GM19025 (cell line): ENCODE measurements at regions not wholly inside any gene's neighbourhood (a gene's known extent, or its start where the extent isn't known, plus 50 kb on each side); places are given as distances from the start of the nearest gene placed in this dataset.
"Not testable (repeated sequence)": the region's sequence is repeated elsewhere in the genome, so short reads cannot be mapped to it uniquely, and the experiment has no call there.

Experiments
- ATAC-seq: cut with Tn5 transposase; IDR thresholded peaks from one replicate; pipeline ENCODE4 v1.9.1; 2021; ENCODE audit warnings: mild to moderate bottlenecking, low read depth, moderate library complexity; ENCODE audit not compliant: unreplicated experiment

- ATAC-seq: not testable (repeated sequence)
Measured at GRCh38 chr5:17755406-17755805, 121.1 kb downstream of the TAF11L14 start.

DNA sequence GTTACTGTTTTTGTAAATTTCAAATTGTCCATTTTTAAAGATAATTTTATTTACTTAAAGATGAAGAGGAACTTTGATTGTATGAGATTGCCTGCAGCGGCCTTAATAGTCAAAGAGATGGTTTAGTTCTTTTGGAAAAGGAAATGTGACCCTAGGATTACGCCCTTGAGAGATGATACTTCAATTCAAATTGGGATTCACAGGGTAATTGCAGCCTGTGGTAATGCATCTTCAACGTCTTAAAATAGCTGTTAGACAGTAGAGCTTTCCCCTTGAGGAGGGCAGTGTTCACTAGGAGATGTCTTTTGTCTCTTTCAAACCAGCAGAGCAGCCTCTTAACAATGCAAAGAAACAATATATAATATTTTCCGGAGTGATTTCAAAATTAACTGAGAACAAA lies 127.1 kb downstream of the TAF11L14 start:
- ATAC-seq: no peak

- ATAC-seq: no peak
Measured at GRCh38 chr5:17763301-17763700, 129.0 kb downstream of the TAF11L14 start.

- no peak for ATAC-seq
Measured at GRCh38 chr5:17766031-17766430, 131.8 kb downstream of the TAF11L14 start.

DNA sequence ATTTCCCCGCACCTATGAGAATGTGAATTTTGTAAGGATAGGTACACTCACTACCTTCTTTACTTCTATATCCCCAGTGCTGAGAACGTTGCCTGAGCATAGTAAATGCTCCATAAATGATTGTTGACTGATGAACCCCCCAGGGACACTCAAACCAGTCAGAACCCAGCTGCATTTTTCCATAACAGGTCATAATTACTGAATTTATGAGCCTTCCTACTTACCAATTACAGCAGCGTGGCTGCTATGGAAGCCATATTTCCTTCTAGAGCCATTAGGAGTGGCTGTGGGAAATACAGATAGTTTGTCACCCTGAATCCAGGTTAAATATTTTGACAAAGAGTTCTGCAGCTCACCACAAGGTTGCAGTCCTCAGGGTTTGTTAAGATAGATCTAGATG lies 135.0 kb downstream of the TAF11L14 start:
- ATAC-seq: no peak

DNA sequence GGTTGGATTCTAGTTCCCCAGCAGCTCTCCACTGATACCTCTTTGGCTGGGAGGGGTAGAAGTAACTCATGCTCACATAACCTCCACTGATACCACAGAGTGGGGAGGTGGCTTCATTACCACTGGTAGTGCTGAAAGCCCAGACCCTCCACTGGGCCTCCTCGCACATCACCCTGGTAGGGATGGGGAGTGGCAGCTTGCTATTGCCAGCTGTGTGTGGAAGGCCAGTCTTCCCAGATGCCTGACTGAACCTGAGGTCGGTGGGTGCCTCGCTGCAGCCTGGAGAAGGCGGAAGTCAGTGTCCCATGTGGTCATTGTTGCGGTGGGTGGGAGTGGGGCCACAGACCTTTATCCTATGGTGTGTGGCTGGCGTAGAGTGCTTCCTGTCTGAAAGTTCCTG lies 138.0 kb downstream of the TAF11L14 start:
- ATAC-seq: no peak

DNA sequence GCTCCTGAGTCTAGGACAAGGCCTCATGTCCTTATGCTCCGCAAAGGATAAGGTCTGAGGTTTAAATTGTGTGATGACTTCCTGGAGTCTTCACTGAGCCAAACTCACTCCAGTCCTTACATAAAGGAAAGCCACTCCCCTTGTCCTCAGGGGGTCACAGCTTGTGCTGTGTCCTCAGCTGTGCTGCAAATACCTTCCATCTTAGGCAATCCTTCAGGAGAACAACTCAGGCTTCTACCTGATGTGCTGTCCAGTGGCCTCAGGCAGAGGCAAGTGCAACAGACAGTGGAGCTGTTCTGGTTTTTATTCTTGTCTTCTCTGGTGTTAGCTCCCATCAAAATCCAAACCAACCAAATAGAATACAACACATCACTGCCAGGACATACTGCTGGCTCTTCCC lies 151.5 kb downstream of the TAF11L14 start:
- ATAC-seq: no peak

DNA sequence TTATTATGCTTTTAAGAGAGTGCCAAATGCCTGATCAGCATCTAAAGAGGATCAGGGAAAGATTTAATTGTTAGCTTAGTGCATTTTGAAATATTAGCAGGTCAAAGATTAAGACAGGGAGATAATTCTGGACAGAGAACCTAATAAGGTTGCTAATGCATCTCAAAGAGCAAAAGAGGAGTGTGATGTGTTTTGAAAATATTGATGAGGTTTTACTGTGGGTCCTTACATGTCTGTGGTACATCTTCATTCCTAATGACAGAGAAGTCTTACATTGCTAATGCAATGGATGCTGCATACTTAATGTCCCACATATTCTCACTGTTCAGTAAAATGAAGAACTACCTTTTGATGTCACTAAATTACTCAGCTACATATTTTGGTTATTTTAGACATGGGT lies 154.1 kb downstream of the TAF11L14 start:
- ATAC-seq: no peak

DNA sequence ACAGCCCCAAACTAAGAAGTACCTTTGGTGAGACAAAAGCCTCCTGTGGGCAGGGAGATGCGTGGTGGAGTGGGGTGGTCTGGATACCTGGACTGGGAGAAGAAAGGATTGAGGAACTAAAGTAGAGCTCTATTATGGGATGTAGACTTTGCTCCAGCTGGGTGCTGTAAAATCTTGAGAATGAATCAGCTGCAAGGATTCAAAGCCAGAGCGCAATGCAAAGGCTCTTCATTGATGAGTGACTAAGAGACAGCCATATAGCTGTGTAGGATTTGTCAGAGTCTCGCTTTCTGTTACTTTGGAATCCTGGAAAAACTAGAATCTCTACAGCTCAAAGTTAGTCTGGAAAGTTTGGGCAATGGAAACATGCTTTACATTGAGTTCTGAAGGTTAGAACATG lies 159.9 kb downstream of the TAF11L14 start:
- no peak for ATAC-seq

- ATAC-seq: no peak
Measured at GRCh38 chr5:17794815-17795214, 160.6 kb downstream of the TAF11L14 start.

GRCh38 chr5:17796142-17796541 lies 161.9 kb downstream of the TAF11L14 start:
- no peak for ATAC-seq

GRCh38 chr5:17796757-17797396 lies 162.6 kb downstream of the TAF11L14 start:
- no peak for ATAC-seq

DNA sequence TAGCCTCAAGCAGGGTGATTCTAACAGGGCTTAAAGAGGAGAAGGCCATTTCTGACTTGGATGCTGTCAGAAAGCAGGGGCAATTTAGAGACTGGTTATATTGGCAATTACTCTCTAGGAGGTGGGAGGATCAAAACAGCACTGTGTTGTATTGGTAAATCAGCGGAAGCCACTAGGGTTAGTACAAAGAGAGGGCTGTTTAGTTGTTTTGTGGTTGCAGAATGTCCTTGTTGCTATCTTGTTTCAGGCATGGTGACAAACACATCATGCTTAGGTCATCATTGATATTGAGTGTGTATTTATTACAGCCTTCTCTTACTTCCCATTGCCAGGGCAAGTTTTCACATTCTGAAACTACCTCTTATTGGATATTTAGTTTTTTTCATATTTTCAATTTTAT lies 165.3 kb downstream of the TAF11L14 start:
- ATAC-seq: no peak

DNA sequence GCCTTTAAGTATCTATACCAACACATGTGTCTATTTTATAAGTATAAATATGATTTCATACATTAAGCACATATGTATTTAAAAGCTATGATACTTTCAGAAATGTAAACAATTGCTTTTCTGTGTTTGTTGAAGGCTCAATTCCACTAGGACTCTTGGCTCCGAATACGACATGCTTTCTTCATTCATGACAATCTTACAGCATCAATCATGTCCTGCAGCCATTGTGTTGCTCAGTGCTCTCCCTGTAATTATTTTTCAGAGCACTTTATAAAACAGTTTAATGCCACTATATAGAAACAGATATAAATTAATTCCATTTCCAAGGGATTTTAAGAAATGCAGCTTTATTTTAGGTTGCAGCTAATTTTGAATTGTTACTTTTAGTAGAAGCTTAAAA lies 167.3 kb downstream of the TAF11L14 start:
- no peak for ATAC-seq

DNA sequence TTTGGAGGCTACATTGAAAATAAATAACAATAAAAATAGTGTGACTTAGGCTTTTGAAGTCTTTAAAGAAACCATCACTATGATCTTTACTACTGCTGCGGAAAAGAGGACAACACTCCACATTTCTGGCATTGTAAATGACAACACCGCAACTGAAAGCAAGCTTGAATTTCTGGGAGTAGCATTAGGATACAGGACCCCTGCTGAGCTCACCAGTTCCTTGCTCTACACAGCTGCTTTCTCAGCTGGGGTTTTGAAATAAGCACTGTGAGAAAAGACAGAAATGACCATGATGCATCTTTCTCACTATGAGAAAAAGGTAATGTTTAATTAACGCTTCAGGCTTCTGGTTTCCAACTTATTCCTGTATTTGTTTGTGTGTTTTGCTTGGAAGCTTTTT lies 168.0 kb downstream of the TAF11L14 start:
- ATAC-seq: no peak

DNA sequence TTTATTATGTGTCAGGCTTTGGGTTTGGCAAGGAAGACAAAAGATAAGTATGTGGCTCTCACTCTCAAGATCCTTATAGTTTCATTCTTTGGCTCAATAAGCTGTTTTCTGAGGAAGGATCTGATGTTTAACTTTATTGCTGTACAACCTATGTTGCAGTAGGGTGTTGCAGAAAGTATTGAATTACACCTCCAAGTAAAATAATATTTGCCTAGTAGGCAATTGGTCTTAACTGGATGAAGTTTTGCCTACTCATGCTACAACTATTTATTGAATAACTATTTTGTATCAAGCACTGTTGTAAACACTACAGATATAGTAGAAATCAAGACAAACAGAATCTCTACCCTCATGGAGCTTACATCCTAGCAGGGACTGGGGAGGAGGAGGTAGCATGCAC lies 169.7 kb downstream of the TAF11L14 start:
- ATAC-seq: no peak

GRCh38 chr5:17805227-17805825 lies 171.1 kb downstream of the TAF11L14 start:
- no peak for ATAC-seq

DNA sequence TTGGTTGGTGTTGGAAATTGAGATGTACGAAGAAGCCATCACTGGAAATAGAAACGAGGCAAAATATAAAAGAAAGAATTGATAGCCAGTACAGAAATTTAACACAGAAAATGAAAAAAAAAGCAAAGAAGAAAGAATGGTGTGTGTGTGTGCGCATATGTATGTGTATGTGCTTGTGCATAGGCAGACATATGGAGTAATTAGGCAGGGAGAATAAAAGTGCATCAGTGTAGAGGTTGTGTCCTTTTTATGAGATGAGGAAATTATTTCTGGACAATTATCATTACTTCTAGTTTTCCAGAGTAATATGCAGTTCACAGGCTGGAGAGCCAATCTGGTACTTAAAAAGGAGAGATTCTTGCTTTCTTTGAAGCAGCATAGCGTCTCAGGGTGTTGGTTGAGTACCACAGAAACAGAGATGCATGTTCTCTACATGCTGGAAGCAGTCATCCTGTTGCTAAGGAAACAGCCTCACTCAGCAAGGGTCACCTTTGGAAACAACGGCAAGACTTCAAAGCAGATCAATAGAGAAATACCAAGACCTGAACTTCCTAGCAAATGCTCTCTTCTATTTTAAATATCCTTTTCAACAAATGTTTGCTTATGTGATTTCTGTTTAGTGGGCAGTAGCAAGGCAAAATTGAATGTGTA lies 172.7 kb downstream of the TAF11L14 start:
- no peak for ATAC-seq

GRCh38 chr5:17808566-17808965 lies 174.3 kb downstream of the TAF11L14 start:
- ATAC-seq: no peak

GRCh38 chr5:17810734-17811133 lies 176.5 kb downstream of the TAF11L14 start:
- ATAC-seq: no peak

DNA sequence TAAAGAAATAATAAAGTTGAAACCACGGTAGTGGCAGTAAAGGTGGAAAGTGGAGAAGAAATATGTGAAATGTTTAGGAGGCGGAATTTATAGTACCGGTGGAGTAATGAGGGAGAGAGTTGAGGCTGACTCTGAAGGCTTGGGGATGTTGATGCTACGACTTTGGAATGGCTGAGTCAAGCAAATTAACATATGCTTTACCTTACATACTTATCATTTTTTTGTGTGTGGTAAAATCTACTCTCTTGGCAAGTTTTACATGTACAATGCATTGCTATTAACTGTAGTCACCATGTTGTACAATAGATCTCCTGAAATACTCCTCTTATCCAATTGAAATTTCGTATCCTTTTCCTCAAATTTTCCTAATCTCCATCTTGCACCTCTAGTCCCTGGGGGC lies 179.0 kb downstream of the TAF11L14 start:
- ATAC-seq: no peak

DNA sequence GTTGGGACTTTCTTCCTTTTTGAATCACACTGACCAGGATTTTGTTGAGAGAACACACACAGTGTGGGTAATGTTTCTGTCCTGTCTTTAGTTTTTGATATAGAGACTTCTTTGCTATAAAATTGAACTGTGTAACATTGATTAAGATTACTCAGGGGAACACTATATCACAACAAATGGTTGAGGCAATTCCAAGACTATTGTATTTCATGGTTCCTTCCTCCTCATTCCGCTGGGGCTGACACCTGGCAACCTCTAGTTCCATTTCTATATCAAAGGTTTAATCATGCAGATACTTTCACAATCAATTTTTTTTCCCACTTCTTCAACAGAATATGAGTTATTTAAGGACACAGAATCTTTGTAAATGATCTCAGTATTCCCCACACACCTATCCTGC lies 182.2 kb downstream of the TAF11L14 start:
- no peak for ATAC-seq
